ENCODE measurements at regions not wholly inside any gene's neighbourhood (a gene's known extent, or its start where the extent isn't known, plus 50 kb on each side); places are given as distances from the start of the nearest gene placed in this dataset.

GRCh38 chr3:154486949-154487348 lies 57.0 kb upstream of the GPR149 start:
- H3K36me3 Mint-ChIP-seq, result no peaks in the 10 kb centered on the region
- no peaks in the 10 kb centered on the region for H3K27me3 Mint-ChIP-seq
- no peak overlapping the region for H3K4me3 Mint-ChIP-seq
- H3K9me3 Mint-ChIP-seq, result peaks cover 0 to 6% (median 3%) of the 10 kb centered on the region in 3 donors
- no peaks in the 10 kb centered on the region for H3K4me1 Mint-ChIP-seq
- H3K27ac Mint-ChIP-seq, result no peak overlapping the region

GRCh38 chr3:154482507-154482906 lies 52.5 kb upstream of the GPR149 start:
- no peaks in the 10 kb centered on the region for H3K4me1 Mint-ChIP-seq
- H3K36me3 Mint-ChIP-seq, result no peaks in the 10 kb centered on the region
- H3K27me3 Mint-ChIP-seq, result no peaks in the 10 kb centered on the region
- peaks cover 0 to 2% (median 0%) of the 10 kb centered on the region in 3 donors for H3K9me3 Mint-ChIP-seq
- no peak overlapping the region for H3K4me3 Mint-ChIP-seq
- no peak overlapping the region for H3K27ac Mint-ChIP-seq

GRCh38 chr3:154480033-154480432 lies 50.0 kb upstream of the GPR149 start:
- Mint-ChIP-seq H3K9me3 (peaks cover 0 to 3% (median 0%) of the 10 kb centered on the region in 3 donors), H3K27ac (no peak overlapping the region), H3K36me3 (peaks cover 2% of the 10 kb centered on the region), H3K4me3 (no peak overlapping the region), H3K27me3 (no peaks in the 10 kb centered on the region), H3K4me1 (no peaks in the 10 kb centered on the region)
